ENCODE measurements at regions not wholly inside any gene's neighbourhood (a gene's known extent, or its start where the extent isn't known, plus 50 kb on each side); places are given as distances from the start of the nearest gene placed in this dataset.
"Not testable (repeated sequence)": the region's sequence is repeated elsewhere in the genome, so short reads cannot be mapped to it uniquely, and the experiment has no call there.

DNA sequence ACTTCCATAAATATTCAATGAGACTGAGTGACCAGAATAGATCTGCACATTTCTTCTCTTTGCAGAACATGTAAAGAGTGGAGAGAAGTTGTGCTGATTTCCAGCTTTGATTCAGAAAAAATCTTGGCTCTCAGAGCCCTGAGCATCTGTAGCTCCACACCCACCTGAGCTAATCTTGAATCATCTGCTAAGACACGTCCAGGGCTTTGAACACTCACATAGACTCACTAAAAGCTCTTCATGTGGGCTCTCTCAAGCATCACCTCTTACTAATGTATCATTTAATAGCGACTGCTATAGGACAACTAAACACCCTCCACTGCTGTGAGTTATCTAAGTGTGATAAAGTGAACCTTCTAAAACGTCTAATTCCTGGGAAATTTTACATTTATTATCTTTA, 147.7 kb upstream of the GRIA3 start:
- DNase-seq, result no peak

DNA sequence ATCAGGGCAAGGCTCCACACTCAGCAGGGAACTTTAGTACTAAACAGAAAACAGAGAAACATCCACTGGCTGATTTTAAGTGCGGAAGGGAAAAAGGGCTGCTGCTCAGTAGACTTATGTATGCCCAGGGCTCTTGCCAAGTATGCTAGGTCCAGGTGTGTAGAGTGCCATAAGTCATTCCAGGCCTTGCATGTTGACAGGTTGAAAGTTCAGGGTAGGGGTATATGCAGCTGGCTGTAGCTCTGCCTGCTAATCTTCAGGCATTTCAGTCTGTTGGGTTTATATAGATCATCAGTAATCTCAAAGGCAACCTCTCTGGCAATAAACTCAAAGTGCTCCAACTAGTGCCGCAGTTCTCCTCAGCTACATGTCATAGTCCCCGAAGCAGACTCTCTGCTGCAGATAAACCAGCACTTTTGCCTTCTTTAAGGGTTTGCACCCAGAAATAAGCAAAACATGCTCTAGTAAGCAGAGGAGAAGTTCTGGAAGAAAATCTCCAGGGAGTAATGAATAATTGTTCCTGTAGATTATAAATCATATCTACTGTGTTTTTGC, 134.9 kb upstream of the GRIA3 start:
- DNase-seq, result no peak

DNA sequence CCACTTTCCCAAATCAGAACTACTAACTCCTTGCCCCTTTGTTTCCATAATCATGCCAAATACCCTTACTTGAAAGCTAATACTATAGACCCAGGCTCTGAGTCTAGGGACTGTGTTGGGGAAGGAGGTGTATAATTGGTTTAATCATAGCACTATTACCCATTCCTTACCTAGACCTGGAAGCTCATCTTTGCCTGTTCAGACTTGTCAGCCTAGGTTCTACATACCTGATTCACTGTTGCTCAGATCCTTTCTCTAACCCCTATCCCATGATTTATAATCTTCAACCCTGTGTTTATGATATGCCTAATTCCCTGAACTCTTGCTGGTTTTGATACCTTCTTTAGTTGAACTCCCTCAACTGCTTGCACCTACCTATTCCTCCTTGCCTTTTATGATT, 123.1 kb upstream of the GRIA3 start:
- no peak for DNase-seq

GRCh38 chrX:123064053-123064452, 120.0 kb upstream of the GRIA3 start:
- no peak for DNase-seq

DNA sequence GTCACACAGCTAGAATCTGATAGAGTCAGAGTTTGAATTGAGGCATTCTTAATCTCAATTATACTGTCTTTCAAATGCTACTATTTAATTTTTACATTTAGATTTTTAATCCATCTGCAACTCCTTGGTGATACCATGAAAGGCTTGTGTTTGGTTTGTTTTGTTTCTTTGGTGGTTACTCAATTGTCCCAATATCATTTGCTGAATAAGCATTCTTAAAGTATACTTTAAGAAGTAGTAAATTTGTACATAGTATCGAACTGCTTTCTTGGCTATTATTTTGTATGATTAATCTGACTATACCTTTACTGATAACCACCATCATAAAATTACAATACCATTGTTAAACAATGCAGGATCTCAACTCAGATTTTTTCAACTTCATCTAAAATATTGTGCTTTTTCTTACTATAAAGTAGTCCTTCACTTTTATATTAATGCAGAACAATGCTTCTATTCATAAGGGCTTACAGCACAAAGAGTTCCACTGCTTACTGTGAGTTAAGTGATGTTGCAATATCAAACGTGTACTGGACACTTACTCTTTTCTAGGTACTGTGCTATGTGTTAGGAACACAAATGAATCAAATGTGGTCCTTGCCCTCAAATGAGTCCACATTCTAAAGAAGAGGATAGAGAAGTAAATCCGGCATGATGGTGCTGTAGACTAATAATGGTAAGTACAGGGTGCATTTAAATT, 111.2 kb upstream of the GRIA3 start:
- no peak for DNase-seq

DNA sequence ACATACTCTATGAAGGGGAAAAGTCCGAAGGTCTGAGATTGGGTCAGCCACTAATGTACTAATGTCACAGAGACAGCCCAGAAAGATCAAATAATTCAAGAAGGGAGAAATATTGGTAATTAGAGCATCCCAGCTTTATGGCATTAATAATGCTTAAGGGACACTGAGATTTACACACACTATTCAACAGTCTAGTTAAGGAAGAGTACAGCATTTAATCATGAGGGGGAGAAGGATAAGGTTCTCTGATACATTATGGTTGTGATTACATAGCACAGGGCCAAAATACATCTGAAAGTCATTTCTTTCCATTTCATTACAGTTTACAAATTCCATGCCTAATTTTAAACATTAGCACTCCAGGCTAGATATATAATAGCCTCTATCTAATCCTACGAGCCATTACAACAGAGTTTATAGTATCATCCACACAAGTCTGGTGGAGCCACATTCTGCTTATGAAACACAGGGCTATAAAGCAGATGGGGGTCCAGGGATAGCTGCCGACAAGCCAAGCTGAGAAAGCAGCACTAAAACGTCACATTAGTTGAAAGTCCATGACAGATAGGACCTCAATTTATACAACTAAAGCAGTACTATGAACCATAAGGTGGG, 108.0 kb upstream of the GRIA3 start:
- DNase-seq, result no peak

DNA sequence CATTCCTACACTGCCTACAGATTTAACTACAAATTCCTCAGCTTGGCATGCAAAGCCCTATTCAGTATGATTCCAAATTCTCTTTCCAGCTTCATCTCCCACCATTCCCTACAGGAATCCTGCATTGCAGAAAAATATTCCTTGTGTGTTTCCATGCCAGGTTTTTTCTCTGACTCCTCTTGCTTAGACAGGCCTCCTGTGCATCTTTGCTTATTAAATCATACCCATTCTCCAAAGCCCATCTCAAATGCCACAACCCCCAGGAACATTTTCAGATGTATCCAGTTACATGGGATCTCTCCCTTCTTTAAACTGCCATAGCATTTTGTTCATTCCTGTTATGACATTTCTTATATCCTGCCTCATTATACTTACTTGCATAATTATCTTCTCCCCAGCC, 106.4 kb upstream of the GRIA3 start:
- DNase-seq, result no peak

DNA sequence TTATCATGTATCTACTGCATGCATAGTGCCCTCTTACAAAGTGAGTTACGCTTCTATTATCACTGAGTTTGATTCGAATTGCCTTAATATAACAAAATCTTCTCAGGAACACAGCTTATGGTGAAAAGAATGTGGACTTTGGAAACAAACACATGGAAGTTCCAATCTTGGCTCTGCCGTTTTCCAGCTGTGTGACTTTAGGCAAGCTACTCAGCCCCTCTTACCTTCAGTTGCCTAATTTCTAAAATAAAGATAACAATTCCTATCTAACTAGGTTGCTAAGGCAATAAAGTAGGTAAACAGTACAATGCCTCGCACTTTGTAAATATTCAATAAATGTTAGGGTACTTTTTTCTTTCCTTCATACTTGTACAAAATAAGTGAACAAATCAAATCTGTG, 104.0 kb upstream of the GRIA3 start:
- DNase-seq, result no peak

DNA sequence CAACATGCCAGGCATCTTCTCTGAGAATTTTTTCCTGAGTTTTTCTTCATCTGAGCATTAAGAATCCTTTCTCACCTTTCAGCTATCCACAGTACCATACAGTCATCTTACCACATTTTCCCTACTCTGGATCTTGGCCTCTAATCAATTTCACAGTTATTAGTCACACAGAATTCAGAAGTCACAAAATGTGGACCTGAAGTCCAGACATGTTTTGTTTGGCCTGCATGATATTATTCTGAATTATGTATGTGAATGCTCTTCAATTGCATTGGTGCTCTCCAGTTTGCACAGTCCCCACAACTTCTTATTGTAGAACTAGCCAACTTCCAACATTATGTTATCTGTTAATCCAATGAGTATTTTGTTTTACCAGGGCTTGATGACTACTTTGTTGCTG, 102.3 kb upstream of the GRIA3 start:
- no peak for DNase-seq

DNA sequence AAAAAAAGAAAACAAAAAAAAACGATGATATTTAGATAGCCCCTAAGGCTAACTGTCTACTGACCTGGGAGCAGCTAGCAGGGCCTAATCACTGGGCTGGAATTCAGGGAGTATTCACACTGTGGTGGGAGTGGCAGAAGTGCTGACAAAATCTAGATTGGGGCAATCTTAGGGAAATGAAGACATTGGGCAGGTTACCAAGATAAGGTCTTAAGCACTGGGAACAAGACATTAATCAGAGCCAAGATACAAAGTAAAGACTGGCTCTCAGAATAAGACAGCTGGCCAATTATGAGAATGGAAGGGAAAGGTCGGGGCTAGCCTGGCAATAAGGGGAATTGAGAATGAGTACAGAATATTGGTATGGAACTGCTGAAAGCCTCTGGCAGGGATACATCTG, 100.2 kb upstream of the GRIA3 start:
- no peak for DNase-seq

GRCh38 chrX:123084797-123085196, 99.3 kb upstream of the GRIA3 start:
- DNase-seq, result no peak

- no peak for DNase-seq
These were observed 98.7 kb upstream of the GRIA3 start for GRCh38 chrX:123085311-123085940.

- DNase-seq, result no peak
These were observed 97.3 kb upstream of the GRIA3 start for GRCh38 chrX:123086768-123087167.

GRCh38 chrX:123087326-123087725, 96.8 kb upstream of the GRIA3 start:
- no peak for DNase-seq

DNA sequence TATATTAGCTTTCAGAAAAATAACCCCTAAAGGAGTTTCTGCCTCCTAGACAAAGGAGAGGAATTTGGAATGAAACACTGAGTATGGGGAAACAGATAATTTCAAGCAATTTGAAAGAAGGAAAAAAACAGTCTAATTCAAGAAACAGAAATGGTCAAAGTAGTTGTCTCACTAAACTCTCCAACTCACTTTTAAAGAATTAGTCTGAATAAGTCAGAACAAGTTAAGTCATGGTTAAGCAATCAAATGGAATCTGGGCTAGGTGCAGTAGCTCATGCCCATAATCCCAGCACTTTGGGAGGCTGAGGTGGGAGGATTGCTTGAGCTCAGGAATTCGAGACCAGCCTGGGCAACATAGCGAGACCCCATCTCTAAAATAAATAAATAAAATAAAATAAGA, 95.7 kb upstream of the GRIA3 start:
- DNase-seq, result no peak

- no peak for DNase-seq
These were observed 95.1 kb upstream of the GRIA3 start for GRCh38 chrX:123088930-123089329.

DNA sequence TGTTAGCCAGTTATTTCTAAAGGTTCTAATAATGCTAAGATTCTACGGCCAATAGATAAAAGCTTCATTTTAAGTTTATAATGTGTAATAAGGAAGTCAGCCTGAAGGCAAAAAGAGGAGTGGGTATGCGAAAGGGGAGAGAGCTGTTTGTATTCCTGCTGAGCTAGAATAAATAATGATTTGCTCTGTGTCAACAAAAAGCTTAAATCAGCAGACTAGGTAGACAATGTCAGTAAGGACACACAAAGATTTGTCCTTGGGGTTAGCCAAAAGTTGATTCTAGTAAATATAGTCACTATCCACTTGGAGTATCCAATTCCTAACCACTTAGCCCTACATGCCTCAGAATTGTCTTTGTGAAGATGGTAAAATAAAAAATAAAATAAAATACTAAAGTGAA, 90.3 kb upstream of the GRIA3 start:
- no peak for DNase-seq

DNA sequence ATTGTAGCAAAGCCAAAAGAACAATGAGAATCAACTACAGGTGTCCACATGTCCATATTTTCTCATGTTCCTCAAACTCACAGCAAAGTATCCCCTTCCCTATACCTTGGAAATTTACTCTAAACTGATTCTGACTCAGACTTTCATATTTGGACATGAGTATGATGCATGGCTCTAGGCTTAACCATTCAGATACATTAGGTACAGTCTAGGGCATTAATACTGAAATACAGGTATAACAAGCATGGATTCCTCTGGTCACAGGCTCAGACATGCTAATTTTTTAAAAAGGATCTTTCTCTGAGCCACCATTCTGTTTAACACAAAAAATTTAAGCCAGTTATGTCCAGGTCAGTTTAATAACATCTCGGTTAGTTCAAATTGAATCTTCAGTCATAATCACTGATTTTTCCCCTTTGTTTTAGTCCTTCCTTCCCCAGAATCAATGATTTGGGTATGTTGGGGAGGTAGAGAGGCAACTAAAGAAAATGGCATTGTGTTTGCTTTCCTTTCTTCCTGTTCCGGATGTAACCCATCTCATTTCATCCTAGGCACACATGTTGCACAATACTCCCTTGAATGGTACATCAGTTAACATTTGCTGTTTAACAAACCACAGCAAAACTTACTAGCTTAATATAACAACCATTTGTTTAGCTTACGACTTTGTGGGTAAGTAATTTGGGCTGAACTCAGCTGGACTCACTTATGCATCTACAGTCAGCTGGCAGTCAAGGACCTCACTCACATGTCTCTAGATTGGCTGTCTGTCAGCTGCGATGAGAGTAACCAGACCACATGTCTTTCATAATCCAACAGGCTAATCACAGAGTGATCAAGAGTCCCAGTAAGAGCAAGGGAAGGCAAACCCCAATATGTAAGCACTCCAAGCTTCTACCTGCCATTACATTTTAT, 75.3 kb upstream of the GRIA3 start:
- DNase-seq, result no peak

DNA sequence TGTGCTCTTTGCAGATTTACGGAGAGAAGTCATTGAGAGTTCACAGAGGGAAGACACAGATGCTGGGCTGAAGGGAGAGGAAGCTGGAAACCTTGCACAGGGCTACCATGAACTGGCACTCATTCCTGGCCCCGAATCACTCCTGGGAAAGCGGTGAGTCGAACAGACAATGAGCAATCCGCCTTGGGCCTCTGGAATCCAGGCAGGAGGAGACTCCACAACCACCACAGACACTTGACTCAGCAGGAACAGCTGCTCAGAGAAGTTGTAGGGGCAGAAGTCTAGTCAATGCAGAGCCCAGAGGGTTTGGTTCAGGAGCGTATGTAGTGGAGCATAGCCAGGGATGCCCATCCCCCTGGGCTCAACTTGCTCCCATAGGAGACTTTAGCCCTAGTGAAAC, 62.8 kb upstream of the GRIA3 start:
- no peak for DNase-seq

DNA sequence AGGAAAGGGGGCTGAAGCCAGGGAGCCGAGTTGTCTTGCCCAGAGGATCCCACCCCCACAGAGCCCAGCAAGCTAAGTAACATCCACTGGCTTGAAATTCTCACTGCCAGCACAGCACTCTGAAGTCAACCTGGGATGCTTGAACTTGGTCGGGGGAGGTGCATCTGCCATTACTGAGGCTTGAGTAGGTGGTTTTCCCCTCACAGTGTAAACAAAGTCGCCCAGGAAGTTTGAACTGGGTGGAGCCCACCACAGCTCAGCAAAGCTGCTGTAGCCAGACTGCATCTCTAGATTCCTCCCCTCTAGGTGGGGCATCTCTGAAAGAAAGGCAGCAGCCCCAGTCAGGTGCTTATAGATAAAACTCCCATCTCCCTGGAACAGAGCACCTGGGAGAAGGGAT, 54.3 kb upstream of the GRIA3 start:
- DNase-seq, result not testable (repeated sequence)

Measured in NCI-H187 (cell line).